Forelimb muscle (tissue), 1 donor: ENCODE measurements at regions not wholly inside any gene's neighbourhood (a gene's known extent, or its start where the extent isn't known, plus 50 kb on each side); places are given as distances from the start of the nearest gene placed in this dataset.

Experiments
- DNase-seq: peaks from one replicate; pipeline ENCODE4 v3.0.0-alpha.2; 2013; ENCODE audit warnings: low read depth

DNA sequence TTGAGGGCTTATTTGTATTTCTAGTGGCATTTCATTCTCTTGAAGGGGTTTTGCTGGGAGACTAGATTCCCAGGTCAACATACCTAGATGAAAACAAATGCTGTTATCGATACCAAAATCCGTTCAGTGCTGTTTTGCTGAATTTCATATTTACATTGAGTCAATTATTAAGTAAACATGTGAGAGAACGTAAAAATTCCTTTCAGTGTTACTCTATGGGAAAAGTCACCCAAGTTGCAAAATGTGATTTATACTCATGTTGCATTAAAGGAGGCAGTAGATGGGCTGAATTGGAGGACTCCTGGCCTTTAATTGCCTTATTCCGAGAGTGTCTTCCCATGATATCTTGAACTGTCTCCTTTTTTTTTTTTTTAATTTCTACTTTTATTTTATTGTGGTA is 1011.3 kb upstream of the NR2F2 start:
- no peak for DNase-seq

DNA sequence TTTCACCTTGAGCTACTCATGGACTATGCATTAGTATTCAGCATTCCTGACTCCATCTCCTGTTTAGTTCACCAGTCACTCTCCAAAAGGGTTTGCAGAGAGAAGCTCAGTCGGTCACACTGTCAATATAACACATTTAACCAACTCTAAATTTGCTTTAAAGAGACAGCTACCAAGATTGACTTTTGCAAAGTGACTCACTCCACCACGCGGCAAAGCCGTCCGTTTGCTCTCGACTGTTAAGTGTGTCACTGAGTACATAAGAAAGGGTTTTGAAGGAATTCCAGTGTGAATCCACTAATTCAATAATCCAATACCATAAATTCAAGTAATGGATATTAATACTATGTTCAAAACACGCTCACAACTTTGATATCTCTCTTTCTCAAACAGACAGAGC is 1006.7 kb upstream of the NR2F2 start:
- no peak for DNase-seq

DNA sequence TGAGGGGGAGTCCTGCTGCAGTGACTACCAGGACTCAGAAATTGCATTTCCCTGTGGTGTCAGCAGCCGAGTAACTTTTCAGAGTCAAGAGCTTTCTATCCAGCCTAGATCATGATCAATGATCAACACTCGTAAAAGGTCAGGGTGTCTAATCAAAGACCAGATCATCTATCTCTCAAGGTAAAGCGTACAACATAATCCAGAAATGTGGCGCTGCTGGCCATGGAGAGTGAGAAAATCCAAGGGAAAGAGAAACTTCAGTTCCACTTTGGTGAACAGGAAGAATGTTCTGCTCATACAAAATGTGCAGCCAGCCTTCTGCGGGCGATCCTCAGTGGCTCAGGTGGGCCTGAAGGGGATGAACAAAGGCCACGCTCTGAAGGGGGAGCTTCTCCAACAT is 1005.8 kb upstream of the NR2F2 start:
- DNase-seq = no peak

DNA sequence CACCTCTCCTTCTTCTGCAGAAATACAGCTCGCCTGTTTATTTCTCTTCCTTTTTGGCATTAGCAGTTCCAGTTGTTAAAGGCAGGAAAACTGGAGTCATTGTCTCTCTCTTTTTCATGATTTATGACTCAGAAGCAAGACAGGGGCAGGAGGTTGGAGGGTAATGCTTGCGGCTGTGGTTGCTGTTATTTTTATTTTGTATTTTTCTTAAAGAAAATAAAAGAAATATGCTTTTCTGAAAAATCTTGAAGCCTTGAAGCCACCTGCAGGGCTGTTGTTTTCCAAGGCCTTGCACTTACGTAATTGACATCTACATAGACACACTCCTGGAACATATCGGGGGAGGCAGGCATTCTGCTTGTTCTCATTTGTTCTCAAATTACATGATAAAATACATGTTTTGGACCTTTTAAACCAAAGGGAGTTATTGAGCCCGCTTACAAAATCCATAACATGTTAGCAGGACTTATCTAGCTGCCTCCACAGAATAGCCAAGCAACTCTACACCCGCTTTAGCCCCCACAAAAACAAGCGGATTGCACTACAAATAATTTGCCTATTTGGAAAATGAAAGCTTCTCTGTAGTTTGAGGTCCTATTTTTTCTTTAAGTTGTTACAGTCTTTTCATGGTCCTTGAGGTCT is 1004.6 kb upstream of the NR2F2 start:
- no peak for DNase-seq

DNA sequence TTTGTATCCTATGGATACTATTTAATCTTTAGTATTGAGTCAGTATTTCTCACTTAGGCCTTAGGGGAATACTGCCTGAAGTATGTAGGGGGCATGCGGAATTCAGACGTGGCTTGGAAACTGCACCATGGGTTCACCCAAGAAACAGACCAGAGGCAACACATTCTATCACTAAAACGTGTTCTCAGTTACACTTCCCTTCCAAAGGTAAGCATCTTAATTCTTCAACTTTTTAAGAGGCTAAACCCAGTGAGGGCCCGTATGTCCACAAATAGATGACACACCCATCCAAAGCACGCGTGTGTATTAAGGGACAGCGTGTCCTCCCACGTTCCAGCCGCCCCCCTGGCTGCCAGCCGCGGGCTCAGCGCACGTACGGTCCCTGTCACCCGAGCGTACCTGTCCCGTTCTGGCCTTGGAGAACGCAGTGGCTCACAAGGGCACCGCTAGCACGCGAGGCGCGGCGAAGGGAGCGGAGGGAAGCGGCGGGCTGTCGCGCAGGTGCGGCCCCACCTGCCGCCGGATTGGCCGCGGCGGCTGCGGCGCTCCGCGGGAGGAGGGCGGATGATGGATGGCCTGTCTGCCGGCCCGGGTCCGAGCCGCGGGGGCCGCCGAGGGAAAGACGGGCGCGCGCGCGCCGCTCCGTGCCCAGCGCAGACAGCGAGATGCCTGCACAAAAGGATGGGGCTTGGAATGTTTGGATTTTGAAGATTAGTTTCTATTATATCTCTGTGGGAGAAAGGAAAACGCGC is 1003.9 kb upstream of the NR2F2 start:
- DNase-seq = no peak

DNA sequence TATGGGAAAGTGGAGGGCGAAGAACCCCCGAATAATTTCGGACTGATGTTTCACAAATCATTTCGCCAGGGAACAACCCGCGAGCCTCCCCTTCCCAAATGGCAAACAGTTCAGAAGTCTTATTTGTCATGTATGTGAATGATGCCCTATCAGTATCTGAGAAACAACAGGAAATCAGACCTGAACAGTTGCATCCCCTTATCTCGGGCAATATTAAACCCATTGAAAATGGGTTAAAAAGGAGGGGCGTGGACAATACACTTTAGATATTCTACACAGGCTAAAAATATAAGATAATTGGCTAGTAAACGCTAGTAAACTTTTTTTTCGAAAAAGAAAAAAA is 1003.3 kb upstream of the NR2F2 start:
- no peak for DNase-seq

DNA sequence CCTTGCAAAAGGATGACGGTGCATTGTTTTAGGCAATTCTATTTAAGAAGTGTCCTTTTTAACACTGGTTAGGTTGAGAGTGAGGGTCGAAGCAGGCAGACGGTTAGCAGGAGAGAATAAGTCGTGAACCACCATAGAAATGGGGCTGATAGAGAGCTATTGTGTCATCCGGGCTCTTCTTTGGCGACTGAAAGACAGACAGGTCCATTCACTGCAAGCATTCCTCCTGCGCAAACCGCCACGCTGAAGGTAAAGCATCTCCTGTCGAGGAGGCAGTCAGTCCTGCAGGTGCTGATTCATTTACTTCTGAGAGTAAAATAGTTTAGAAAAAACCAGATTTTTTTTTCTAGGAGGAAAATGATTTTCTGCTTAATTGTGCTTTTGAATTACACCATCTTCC is 1002.8 kb upstream of the NR2F2 start:
- no peak for DNase-seq

DNA sequence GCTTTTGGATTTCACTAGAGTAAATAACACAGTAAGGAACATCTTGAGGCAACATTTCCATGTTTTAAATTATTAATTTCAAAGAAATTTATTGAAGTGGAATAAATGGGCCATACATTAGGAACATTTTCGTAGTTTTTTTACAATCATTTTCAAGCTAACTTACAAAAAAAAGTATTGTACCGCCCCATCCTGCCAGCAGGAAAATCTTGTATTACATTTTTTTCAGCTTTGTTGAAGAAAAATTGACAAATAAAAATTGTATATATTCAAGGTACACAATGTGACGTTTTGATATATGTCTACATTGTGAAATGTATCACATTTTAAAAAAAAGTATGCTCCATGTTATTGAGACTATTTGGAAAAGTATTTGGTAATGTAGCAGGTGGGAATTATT is 1001.9 kb upstream of the NR2F2 start:
- no peak for DNase-seq

DNA sequence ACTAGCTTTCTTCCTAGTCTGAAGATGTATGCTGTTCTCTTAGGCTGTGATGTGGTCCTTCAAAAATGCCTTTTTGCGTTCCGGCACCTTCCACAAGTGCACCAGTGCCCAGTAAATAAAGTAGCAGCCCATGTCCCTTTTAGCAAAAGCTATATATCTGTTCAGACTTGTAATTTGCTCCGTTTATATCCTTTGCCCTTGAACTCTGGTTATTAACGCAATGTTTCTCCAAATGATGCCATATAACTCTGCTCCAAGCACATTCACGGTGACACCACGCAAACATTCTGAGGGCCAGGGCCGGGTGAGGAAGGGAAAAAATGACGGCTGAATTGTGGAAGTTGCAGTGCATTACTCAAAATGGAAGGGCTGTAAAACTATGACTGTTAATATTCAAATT is 1001.1 kb upstream of the NR2F2 start:
- no peak for DNase-seq

DNA sequence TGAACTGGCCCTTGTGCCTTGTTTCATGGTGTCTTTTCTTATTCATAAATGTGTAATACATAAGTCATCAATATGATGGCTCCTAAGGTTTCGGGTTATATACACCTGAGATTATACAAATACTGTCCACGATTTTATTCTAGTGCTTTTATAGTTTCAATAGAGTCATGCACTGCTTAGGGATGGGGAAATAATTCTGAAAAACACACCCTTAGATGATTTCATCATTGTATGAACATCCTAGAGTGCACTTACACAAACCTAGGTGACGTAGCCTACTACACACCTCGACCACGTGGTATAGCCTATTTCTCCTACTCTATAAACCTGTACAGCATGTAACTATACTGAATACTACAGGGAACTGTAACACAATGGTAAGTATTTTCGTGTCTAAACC is 988.8 kb upstream of the NR2F2 start:
- DNase-seq = no peak

DNA sequence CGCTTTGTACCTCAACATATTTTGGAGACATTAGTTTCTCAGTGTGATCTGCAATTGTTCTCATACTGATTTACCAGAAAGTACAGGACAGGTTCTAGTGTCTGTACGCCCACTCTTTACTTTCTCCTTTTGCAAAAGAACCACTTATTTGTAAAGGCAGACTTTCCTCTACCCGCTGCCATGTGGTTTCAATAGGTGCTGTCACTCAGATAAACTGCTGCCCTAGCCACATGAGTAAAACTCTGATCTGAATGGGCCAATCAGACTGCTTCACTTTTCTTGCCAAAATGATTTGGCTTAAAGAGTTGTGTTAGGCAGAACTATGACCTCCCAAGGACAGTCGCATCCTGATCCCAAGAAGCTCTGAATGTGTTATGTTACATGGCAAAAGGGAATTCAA is 984.6 kb upstream of the NR2F2 start:
- no peak for DNase-seq

DNA sequence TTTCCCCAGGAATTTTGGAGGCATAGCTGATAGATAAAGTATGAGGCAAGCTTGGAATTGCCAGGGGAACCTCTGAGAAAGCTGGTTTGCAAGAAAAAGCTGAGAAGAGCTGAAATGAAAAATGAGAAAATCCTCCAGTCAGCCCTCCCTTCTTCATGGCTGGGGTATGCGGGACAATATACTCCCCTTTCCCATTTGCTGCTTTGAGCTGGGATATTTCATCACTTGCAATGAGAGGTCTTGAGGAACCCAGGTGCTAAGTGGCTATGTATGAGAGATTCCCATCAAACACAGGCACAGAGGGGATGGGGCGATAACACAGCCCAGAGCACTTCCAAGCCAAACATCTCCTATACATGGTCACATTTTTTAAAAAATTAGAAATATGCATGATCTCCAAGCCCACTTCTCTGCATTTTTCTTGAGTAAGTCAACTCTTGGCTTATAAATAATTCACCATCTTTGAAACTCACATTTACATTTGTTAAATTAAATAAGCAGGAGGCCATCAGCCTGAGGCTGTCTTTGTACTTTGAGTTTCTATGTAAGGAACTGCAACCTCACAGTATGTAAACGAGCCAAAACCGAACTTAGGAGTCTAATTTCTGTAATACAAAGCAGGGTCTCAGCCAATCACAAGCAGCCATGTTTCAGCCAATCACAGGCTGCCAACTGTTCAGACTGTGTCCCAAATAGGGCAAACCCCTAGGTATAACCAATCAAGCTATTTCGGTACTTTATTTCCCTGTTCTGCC is 983.6 kb upstream of the NR2F2 start:
- no peak for DNase-seq

DNA sequence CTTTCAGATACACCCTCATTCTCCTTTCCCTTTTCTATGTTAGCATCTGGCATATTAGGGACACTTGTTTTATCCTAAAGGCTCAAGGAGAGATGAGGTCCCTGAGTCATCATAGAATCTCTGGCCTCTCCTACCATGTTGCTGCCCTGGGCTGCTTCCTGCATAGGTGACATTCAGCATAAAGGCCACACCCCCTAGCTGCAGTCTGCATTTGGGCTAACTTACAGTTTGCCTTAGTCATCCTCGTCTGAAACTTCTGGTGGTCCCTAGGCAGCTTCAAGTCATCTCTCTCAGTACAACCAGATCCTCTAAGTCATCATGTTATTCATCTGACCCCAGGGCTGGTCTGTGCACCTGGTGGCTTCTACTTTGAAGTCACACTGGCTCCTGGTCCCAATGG is 982.7 kb upstream of the NR2F2 start:
- DNase-seq = no peak

DNA sequence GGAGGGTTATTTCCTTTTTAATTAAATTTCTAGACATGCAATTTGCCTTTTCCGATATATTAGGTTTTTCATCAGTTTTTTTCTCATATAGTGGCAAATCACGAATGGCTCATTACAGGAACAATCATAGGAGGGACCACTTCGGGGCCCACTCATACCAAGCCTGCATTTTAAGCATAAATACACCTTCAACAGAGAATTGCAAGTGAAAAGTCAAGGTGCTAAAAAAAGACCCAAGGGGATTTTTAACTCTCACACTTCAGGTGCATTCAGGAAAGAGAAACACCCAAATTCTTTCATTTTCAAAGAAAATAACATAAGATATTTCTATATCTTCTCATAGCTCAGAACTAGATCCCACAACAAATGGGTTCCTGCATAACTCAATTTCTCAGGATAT is 979.6 kb upstream of the NR2F2 start:
- DNase-seq = no peak

DNA sequence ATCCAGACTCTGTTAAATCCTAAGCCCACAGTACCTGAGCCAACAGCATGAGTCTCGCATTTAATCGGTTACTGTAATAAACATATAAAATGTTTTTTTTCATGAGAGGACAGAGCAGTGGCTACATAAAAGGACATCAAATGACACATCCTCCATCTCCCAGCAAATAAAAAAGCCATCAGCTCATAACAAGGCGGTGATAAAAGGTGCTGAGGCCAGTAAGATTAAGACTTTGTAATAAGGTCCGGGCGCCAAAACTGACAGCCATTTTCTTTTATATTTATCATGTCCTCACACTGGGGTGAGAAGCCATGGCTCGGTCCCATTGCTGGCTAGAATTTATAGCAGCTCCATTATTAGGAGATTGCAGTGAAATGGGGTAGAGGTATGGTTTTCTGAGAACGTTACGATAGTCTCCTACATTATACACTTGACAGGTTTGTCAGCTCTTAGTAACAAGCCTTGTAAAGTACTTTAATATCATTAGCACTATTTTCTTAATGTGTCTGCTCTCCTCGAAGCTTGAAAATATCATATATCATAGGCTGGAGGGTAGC is 977.8 kb upstream of the NR2F2 start:
- no peak for DNase-seq

DNA sequence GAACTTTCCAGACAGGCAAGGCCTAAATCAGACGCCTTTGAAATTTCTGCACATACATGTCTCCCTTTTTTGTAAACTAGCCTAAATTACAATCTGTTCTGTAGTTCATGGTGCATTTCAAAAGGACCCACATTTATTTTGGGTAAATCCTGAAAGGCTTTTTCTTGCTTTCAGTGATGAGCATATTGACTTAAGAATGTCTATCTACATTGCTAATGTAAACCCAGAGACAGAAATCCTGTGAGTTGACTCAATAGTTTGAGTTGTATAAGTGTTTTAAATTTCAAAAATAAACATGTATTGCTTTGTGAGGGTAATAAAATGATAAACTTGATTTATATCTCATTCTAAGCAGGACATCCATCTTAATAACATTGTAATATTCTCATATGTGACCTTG is 977.0 kb upstream of the NR2F2 start:
- DNase-seq = no peak

DNA sequence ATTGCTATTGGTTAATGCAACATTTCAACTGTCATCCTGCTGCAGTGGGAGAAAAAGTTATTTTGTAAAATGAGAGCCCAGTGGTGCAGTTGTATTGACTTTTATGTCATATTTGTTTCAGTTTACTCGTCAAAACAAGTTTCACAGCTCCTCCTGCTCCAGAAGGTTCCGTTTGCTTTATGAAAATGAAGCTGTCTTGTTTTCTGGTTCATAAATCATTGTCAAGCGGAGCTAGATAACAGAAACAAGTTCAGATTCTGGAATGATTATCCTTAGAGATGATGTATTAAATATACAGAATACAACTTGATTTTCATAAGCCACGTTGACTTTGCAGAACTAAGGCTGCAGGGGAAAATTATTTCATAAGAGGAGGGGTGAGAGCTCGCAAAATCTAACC is 970.5 kb upstream of the NR2F2 start:
- DNase-seq = no peak

DNA sequence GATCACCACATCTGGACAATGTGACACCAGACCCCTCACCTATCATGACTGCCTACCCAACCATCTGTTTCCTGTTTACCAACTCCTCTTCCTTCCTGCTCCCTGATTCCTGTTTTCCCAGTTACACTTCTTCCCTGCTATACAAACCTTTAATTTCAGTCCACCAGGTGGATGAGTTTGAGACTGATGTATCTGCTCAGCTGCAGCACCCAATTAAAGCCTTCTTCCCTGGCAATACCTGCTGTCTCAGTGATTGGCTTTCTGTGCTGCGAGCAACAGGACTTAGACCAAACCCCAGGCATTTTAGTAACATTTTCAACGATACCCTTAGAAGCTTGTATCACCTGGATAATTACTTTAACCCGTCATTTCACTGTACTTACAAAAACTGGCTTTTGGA is 968.2 kb upstream of the NR2F2 start:
- no peak for DNase-seq

DNA sequence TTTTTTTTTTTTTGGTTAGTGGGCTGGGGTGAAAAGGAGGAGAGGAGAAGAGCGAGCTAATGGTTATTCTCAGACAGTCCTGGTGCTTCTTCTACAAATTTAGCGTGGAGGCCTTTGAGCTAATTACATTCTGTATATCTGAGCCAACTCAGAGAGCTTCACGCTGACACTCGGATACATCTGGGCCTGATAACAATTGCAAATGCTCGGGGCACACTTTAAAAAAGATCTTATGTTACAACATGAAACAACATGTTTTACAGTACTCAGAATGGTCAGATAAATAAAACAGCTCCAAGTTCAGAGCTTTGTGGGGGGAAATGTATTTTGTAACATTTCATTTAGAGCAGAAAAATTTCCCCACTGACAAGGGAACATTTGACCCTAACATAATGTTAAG is 966.9 kb upstream of the NR2F2 start:
- no peak for DNase-seq

DNA sequence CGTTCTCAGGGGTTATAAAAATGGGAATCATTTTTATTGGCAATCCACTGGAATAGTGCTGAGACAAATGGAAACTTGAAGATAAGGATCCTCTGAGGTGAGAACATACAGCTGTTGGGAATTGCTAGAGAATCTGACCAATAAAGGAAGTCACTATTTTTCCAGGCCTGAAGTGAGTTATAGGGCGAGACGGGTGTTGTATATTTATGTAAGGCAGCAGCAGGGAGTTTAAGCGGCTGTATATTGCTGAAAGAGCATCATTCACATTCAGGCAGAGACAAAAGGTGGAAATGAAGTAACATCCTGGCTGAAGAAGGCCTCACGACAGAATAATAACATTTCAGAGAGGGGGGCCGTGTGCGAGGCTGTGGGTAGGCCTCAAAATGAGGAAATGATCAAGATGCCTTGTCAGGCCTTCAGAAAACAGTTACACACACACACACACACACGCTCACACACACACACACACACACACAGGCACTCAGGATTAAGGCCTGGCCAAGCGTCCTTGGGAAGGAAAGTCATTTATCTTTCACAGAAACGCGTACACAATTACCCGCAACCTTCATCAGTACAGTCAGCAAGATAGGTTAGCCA is 964.9 kb upstream of the NR2F2 start:
- DNase-seq = no peak

DNA sequence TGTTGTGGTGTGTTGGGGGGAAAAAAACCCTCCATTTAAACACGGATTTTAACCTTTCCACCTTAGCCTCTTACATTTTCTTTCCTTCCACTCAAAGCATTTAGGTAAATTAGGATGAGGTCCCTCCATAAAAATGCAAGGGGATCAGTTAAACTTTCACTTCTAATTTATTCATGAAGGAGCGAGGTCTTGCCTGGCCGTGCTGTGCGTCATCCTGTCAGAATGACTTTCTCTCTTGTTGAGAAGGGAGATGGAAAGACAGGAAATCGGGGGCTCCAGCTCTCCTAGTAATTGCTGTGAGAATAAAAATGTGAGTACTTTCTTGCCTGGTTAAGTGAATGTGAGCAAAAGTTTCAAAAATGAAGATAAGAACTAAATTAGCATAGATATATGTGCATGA is 962.3 kb upstream of the NR2F2 start:
- DNase-seq = no peak

DNA sequence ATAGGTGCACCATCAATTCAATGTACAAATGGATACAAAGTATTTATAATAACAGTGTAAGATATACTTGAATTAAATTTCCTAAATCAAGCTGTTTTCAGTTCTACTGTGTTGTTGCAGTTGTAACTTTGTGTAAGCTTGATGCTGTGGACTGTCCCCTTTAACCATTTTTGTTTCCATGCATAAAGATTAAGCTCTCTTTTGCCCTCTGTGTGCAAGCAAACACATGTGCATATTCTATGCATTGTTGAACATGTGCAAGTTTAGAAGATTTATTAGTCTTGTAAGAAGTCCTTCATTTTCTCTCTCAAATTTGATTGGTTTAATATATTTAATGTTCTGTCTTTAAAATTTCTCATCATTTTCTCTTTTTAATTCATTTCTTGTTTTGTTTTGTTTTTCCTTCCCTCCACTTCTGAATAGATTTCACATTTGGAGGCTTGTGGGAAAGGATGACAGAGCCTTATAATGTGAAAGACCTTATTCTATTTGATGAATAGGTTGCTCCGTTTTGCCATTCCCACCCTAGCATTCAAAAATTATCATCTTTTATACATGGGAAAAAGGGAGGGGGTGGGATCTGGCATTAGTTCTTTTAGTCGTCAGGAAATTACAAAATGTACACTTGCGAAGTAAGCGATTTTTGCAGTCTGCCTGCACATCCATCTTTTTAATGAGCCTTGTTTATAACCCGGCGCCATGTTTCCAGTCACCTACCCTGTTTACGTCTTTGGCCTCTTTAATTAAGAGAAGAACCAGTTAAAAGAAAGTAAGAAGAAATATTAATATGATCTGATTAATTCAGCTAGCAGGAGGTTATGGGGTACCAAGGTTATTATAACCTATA is 961.5 kb upstream of the NR2F2 start:
- DNase-seq = no peak
